CD4-positive, alpha-beta T cell (primary cell): ENCODE measurements at regions not wholly inside any gene's neighbourhood (a gene's known extent, or its start where the extent isn't known, plus 50 kb on each side); places are given as distances from the start of the nearest gene placed in this dataset.

ENCODE experiments used
- ATAC-seq: fragments of 200-7000 bp; cut with Tn5 transposase; one replicate; pipeline ENCODE4 v1.10.0; 2022; ENCODE audit warnings: mild to moderate bottlenecking; ENCODE audit not compliant: poor library complexity
- CTCF ChIA-PET: fragments of 350-600 bp; sonication (Branson Sonifier 250); formaldehyde crosslinking; loops from one replicate; lab custom pipeline; 2021; ENCODE audit warnings: antibody characterized with exemption, inconsistent platforms; lab: Charles Lee
- POLR2A ChIA-PET: fragments of 350-600 bp; sonication (Branson Sonifier 250); formaldehyde crosslinking; loops from one replicate; lab custom pipeline; 2021; ENCODE audit warnings: antibody characterized with exemption, inconsistent platforms; lab: Charles Lee
- DNase-seq, 14 experiments: peaks; one replicate each; pipeline ENCODE4 v3.0.0-alpha.2; 2013 to 2020; ENCODE audit warnings: mixed read lengths in 2 of 14
- H3K27ac ChIP-seq, 2 donors: one replicate each; pipeline versions ENCODE4 v1.5.1 to v1.7.0; 2013; ENCODE audit warnings: low read length in 2 of 2, low read depth in 1 of 2, mild to moderate bottlenecking in 1 of 2
- H3K27me3 ChIP-seq, 2 experiments: 1 replicate in 1 of 2; 2 replicates in 1 of 2; pipeline versions ENCODE4 v1.6.1 to v1.7.0; 2013; ENCODE audit warnings: low read length in 2 of 2, control low read depth in 1 of 2, mild to moderate bottlenecking in 1 of 2, moderate library complexity in 1 of 2; ENCODE audit not compliant: insufficient read depth in 2 of 2, control insufficient read depth in 1 of 2
- H3K36me3 ChIP-seq: one replicate; pipeline ENCODE4 v1.6.1; 2013; ENCODE audit warnings: low read length, control low read depth; ENCODE audit not compliant: insufficient read depth
- H3K4me1 ChIP-seq: one replicate; pipeline ENCODE4 v1.6.1; 2013; ENCODE audit warnings: low read length, control low read depth; ENCODE audit not compliant: insufficient read depth
- H3K4me3 ChIP-seq: one replicate; pipeline ENCODE4 v1.5.1; 2013; ENCODE audit warnings: mild to moderate bottlenecking, low read length, moderate library complexity
- H3K9me3 ChIP-seq, 2 experiments: 1 replicate in 1 of 2; 2 replicates in 1 of 2; pipeline versions ENCODE4 v1.6.1 to v1.7.0; 2013; ENCODE audit warnings: low read length in 2 of 2, mild to moderate bottlenecking in 2 of 2, control low read depth in 1 of 2, moderate library complexity in 1 of 2; ENCODE audit not compliant: control insufficient read depth in 1 of 2, insufficient read depth in 1 of 2
- H3K27ac Mint-ChIP-seq: one replicate; pipeline ENCODE4 v1.8.0; 2020; ENCODE audit warnings: mixed read lengths
- H3K27me3 Mint-ChIP-seq: one replicate; pipeline ENCODE4 v1.8.0; 2021; ENCODE audit warnings: mixed read lengths
- H3K36me3 Mint-ChIP-seq: one replicate; pipeline ENCODE4 v1.8.0; 2021; ENCODE audit warnings: low read depth, mixed read lengths
- H3K4me1 Mint-ChIP-seq: one replicate; pipeline ENCODE4 v1.8.0; 2021; ENCODE audit warnings: low read depth, mixed read lengths
- H3K4me3 Mint-ChIP-seq: one replicate; pipeline ENCODE4 v1.8.0; 2020; ENCODE audit warnings: mild to moderate bottlenecking, mixed read lengths
- H3K9me3 Mint-ChIP-seq: one replicate; pipeline ENCODE4 v1.8.0; 2020; ENCODE audit warnings: mixed read lengths
- intact Hi-C, 2 experiments: fragments of 100-400 bp; cut with DNase I in 1 of 2; cut with micrococcal nuclease in 1 of 2; formaldehyde crosslinking; loops; one replicate each; pipeline versions ENCODE4 v1.15.1 to v1.9.0; 2023 to 2025; cut with DNase I, micrococcal nuclease
- TF ChIP-seq, protein P1 (sequence below): fragments of 200-600 bp; IDR thresholded peaks from one replicate; pipeline ENCODE4 v1.8.0; 2022; ENCODE audit warnings: antibody characterized with exemption, mild to moderate bottlenecking

DNA sequence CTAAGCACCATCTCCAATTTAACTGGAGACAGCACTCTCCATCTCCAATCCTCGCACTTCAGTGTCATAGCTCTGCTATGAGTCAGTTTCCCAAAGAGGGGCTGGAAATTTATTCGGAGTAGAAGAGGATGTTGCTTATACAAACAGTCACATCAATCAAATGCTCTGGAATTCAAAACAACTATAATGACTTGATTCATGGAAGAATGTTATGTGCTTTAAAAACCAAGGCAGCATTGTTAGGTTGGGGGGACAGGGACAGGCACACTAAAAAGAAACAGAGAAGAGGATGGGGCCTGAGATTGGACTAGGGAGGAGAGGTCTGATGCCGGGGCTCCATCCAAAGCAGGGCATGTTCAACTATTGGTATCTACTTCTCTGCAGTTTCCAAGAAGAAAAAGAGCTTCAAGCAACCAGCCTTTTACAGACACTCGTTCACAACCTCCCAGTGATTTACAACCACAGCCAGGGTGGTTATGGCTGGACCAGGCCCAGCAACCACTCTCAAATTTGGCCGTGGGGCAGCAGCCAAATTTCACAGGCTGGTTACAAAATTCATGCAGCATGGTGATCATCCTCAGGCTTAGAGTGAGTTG lies 117.5 kb upstream of the ZNF366 start:
- DNase-seq (no peak), ATAC-seq (no peak)
- CTCF ChIA-PET: no interaction called here
- Histone ChIP-seq H3K4me1 (no peaks in the 10 kb centered on the region), H3K27ac (no peak overlapping the region), H3K27me3 (no peaks in the 10 kb centered on the region), H3K9me3 (no peaks in the 10 kb centered on the region), H3K4me3 (no peak overlapping the region), H3K36me3 (no peaks in the 10 kb centered on the region)
- TF ChIP-seq, protein P1, sequence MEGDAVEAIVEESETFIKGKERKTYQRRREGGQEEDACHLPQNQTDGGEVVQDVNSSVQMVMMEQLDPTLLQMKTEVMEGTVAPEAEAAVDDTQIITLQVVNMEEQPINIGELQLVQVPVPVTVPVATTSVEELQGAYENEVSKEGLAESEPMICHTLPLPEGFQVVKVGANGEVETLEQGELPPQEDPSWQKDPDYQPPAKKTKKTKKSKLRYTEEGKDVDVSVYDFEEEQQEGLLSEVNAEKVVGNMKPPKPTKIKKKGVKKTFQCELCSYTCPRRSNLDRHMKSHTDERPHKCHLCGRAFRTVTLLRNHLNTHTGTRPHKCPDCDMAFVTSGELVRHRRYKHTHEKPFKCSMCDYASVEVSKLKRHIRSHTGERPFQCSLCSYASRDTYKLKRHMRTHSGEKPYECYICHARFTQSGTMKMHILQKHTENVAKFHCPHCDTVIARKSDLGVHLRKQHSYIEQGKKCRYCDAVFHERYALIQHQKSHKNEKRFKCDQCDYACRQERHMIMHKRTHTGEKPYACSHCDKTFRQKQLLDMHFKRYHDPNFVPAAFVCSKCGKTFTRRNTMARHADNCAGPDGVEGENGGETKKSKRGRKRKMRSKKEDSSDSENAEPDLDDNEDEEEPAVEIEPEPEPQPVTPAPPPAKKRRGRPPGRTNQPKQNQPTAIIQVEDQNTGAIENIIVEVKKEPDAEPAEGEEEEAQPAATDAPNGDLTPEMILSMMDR: no peak
- Mint-ChIP-seq H3K4me1 (no peaks in the 10 kb centered on the region), H3K27ac (no peak overlapping the region), H3K9me3 (no peaks in the 10 kb centered on the region), H3K36me3 (no peaks in the 10 kb centered on the region), H3K4me3 (no peak overlapping the region), H3K27me3 (peaks cover 41% of the 10 kb centered on the region)
- POLR2A ChIA-PET: no interaction called here
- intact Hi-C loops: no loop called here

DNA sequence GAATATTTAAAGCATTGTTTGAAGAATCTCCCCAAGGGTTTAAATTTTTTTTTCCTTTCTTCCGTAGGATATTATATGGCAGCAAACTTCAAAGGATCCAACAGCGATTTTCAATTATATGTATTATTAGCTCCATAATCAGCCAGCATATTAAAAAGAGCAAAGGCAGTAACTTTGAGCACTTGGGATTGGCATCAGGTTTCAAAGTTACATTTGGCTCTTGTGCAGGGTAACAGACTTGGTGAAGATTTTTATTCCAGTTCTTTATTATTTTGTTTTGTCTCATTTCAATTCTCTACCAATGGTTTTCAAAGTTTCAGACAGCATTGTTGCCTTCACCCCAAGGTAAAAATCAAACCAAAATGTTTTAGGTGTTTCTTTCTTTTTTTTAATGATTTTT lies 116.7 kb upstream of the ZNF366 start:
- H3K36me3 Mint-ChIP-seq: no peaks in the 10 kb centered on the region
- no peaks in the 10 kb centered on the region for H3K27me3 ChIP-seq
- H3K4me1 Mint-ChIP-seq: no peaks in the 10 kb centered on the region
- no peak overlapping the region for H3K4me3 Mint-ChIP-seq
- TF ChIP-seq, protein P1: no peak
- ChIA-PET POLR2A (no interaction called here), CTCF (no interaction called here)
- H3K27ac ChIP-seq: no peak overlapping the region
- no peak overlapping the region for H3K4me3 ChIP-seq
- no peaks in the 10 kb centered on the region for H3K9me3 Mint-ChIP-seq
- DNase-seq: no peak
- intact Hi-C loops: no loop called here
- no peaks in the 10 kb centered on the region for H3K9me3 ChIP-seq
- no peaks in the 10 kb centered on the region for H3K4me1 ChIP-seq
- H3K27ac Mint-ChIP-seq: no peak overlapping the region
- peaks cover 44% of the 10 kb centered on the region for H3K27me3 Mint-ChIP-seq
- no peak for ATAC-seq
- no peaks in the 10 kb centered on the region for H3K36me3 ChIP-seq

DNA sequence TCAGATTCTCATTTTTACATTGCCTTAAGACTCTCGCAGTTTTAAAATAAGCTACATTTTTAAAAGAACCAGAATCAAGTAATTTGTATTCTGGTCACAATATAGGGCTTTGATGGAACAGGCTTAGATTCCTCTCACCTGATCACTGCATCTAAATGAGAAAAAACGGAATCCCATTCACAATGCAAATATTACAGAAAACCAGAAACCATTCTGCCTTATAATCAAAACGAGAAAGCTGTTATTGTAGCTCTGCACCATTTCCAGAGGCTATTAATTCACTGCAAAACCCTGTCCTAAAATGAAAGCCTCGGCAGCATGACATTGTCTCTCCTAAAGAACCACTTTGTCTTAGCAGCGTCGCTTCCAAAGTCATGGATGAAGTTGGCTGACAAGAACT lies 116.1 kb upstream of the ZNF366 start:
- Histone ChIP-seq H3K36me3 (no peaks in the 10 kb centered on the region), H3K4me3 (no peak overlapping the region), H3K27me3 (no peaks in the 10 kb centered on the region), H3K9me3 (no peaks in the 10 kb centered on the region), H3K27ac (no peak overlapping the region), H3K4me1 (no peaks in the 10 kb centered on the region)
- Mint-ChIP-seq H3K27ac (no peak overlapping the region), H3K9me3 (no peaks in the 10 kb centered on the region), H3K4me3 (no peak overlapping the region), H3K36me3 (no peaks in the 10 kb centered on the region), H3K4me1 (no peaks in the 10 kb centered on the region), H3K27me3 (peaks cover 44% of the 10 kb centered on the region)
- intact Hi-C loops: no loop called here
- POLR2A ChIA-PET: no interaction called here
- TF ChIP-seq, protein P1: no peak
- ATAC-seq: no peak
- CTCF ChIA-PET: no interaction called here
- DNase-seq: no peak
